Stomach smooth muscle (tissue), 2 donors: ENCODE measurements at regions not wholly inside any gene's neighbourhood (a gene's known extent, or its start where the extent isn't known, plus 50 kb on each side); places are given as distances from the start of the nearest gene placed in this dataset.
"Not testable (repeated sequence)": the region's sequence is repeated elsewhere in the genome, so short reads cannot be mapped to it uniquely, and the experiment has no call there.

Source experiments
- H3K27ac ChIP-seq: one replicate; pipeline ENCODE4 v1.7.0; 2013; ENCODE audit warnings: mild to moderate bottlenecking, low read length, inconsistent platforms
- H3K27me3 ChIP-seq, 2 donors: one replicate each; pipeline ENCODE4 v1.7.0; 2013; ENCODE audit warnings: low read length in 2 of 2; ENCODE audit not compliant: insufficient read depth in 2 of 2, control insufficient read depth in 1 of 2
- H3K36me3 ChIP-seq, 2 donors: one replicate each; pipeline ENCODE4 v1.7.0; 2013; ENCODE audit warnings: low read length in 2 of 2; ENCODE audit not compliant: control insufficient read depth in 2 of 2, insufficient read depth in 2 of 2
- H3K4me1 ChIP-seq: one replicate; pipeline ENCODE4 v1.7.0; 2013; ENCODE audit warnings: low read length; ENCODE audit not compliant: control insufficient read depth, insufficient read depth
- H3K4me3 ChIP-seq, 2 donors: one replicate each; pipeline ENCODE4 v1.7.0; 2013; ENCODE audit warnings: low read length in 2 of 2
- H3K9ac ChIP-seq, 2 donors: one replicate each; pipeline ENCODE4 v1.7.0; 2013; ENCODE audit warnings: low read length in 2 of 2, mild to moderate bottlenecking in 1 of 2
- H3K9me3 ChIP-seq, 2 donors: one replicate each; pipeline ENCODE4 v1.7.0; 2013; ENCODE audit warnings: low read length in 2 of 2; ENCODE audit not compliant: control insufficient read depth in 2 of 2
- donor health status: healthy.
- donor health status: Pancreatic carcinoma.

DNA sequence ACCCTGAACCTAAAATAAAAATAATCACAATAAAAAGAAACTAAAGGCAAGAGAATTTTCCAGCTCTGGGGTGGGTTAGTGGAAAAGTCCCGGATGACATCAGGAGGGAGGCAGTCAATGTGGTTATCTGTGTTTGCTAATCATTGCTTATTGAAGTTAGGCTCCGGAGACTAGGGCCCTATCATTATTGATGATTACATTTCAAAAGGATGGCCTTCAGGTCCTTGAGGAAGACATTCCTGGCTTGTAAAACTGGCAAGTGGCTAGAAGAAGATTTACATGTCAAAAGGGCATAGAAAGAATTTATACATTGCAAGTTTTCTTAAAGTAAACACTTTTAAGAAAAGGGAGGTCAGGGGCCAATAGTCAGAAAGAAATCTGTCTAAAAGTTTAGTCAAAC is 123.4 kb downstream of the POSTN start:
- Histone ChIP-seq H3K9me3 (no peaks in the 10 kb centered on the region), H3K27me3 (no peaks in the 10 kb centered on the region), H3K4me1 (peaks cover 4% of the 10 kb centered on the region), H3K9ac (no peak overlapping the region), H3K27ac (no peak overlapping the region), H3K4me3 (no peak overlapping the region), H3K36me3 (no peaks in the 10 kb centered on the region)

DNA sequence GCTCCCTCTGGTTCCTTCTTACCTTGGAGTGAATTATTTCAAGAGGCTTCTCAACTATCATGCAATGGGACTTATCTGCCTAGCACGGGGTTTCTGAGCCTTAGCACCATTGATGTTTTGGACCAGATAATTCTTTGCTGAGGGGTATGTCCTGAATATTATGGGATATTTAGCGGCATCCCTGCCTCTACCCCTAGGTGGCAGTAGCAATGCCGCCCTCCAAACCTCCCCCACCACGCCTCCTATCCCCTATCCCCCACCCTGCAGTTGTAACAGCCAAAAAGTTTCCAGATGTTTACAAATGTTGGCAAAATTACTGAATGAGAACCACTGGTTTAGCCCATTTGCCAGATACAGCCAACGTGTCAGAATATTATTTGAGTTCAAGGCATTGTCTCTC is 125.5 kb downstream of the POSTN start:
- Histone ChIP-seq H3K4me3 (no peak overlapping the region), H3K36me3 (no peaks in the 10 kb centered on the region), H3K27ac (no peak overlapping the region), H3K9ac (no peak overlapping the region), H3K27me3 (no peaks in the 10 kb centered on the region), H3K4me1 (peaks cover 4% of the 10 kb centered on the region), H3K9me3 (peaks cover 0 to 3% of the 10 kb centered on the region in 2 donors)

DNA sequence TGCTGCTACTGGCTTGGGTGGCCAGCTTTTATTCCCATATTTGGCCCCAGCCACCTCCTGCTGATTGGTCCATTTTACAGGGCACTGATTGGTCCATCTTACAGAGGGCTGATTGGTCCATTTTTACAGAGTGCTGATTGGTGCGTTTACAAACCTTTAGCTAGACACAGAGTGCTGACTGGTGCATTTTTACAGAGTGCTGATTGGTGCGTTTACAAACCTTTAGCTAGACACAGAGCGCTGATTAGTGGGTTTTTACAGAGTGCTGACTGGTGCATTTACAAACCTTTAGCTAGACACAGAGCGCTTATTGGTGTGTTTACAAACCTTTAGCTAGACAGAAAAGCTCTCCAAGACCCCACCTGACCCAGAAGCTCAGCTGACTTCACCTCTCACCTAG is 126.3 kb downstream of the POSTN start:
- not testable (repeated sequence) for H3K9ac ChIP-seq, H3K36me3 ChIP-seq, H3K9me3 ChIP-seq, H3K4me1 ChIP-seq, H3K27ac ChIP-seq, H3K27me3 ChIP-seq, H3K4me3 ChIP-seq

DNA sequence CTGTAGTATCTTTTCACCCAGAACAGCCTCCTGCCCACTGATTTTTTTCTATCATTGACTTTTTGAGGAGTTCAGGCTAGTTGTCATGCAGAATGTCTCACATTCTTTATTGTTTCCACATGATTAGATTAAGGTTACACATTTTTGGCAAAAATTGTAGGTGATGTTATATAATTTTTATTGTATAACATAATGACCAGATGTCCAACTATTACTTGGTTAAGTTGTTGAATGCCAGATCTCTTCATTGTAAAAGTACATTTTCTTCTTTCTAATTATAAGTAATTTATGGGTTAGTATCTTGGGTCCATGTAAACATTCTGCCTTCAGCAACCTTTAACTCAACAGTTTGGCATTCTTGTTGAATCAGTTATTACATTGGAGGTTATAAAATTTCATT is 138.4 kb downstream of the POSTN start:
- Histone ChIP-seq H3K9ac (no peak overlapping the region), H3K27ac (no peak overlapping the region), H3K27me3 (no peaks in the 10 kb centered on the region), H3K4me1 (no peaks in the 10 kb centered on the region), H3K4me3 (no peak overlapping the region), H3K36me3 (no peaks in the 10 kb centered on the region), H3K9me3 (peaks cover 0 to 3% of the 10 kb centered on the region in 2 donors)

DNA sequence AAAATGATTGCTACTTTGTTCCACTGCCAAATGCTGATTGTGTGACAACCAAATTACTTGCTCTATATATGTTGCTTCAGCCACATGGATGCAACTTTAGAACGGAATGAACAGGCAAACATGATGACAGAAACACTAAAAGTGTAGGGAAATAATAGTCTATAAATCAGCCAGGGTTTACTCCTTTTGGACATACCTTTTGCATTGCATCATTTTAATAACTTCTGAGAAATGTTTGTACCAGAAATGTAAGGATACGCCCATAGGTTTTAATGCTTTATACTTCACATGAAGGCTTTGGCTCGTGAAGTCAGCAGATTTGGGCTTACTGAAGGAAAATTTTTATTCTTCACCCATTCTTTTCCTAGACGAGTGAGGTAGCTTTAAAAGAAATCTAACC is 141.0 kb downstream of the POSTN start:
- Histone ChIP-seq H3K27me3 (no peaks in the 10 kb centered on the region), H3K9me3 (no peaks in the 10 kb centered on the region), H3K9ac (no peak overlapping the region), H3K36me3 (no peaks in the 10 kb centered on the region), H3K4me1 (no peaks in the 10 kb centered on the region), H3K27ac (no peak overlapping the region), H3K4me3 (no peak overlapping the region)

DNA sequence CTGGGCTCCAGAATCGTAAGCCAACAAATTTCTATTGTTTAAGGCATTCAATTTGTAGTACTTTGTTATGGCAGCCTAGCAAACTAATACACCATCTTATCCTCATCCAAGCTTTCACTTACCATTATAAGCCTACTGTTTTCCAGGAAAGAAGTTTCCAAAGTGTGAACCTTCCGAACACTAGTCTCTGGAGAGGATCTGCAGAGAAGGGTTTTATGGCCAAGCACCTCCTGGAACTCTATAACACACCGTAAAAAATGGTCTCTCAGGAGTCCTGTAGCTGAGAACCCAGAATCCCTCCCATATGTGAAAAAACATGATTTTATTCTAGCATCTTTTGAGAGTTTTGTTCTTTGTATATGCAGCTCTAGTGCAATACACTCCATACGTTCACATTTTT is 142.1 kb downstream of the POSTN start:
- no peaks in the 10 kb centered on the region for H3K4me1 ChIP-seq

DNA sequence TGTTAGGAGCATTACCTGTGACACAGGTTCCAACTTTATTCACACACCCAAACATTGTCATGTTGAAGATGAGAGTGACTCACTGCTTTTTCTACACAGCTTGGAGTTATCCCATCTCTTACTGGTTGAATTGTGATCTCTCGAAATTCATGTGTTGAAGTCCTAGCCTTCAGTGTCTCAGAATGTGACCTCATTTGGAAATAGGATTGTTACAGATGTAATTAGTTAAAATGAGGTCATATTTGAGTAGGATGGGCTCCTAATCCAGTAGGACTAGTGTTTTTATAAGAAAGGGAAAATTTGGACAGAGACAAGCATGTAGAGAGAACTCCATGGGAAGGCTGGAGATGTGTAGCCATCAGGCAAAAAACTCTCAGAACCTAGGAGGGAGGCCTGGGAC is 142.5 kb downstream of the POSTN start:
- H3K36me3 ChIP-seq: no peaks in the 10 kb centered on the region
- no peaks in the 10 kb centered on the region for H3K9me3 ChIP-seq
- H3K27me3 ChIP-seq: no peaks in the 10 kb centered on the region
- H3K9ac ChIP-seq: no peak overlapping the region
- no peak overlapping the region for H3K27ac ChIP-seq
- H3K4me1 ChIP-seq: no peaks in the 10 kb centered on the region
- H3K4me3 ChIP-seq: no peak overlapping the region

More for the DNA sequence above, 142.1 kb downstream of the POSTN start:
- Histone ChIP-seq H3K9ac (no peak overlapping the region), H3K4me3 (no peak overlapping the region), H3K27ac (no peak overlapping the region), H3K36me3 (no peaks in the 10 kb centered on the region), H3K27me3 (no peaks in the 10 kb centered on the region), H3K9me3 (no peaks in the 10 kb centered on the region)

DNA sequence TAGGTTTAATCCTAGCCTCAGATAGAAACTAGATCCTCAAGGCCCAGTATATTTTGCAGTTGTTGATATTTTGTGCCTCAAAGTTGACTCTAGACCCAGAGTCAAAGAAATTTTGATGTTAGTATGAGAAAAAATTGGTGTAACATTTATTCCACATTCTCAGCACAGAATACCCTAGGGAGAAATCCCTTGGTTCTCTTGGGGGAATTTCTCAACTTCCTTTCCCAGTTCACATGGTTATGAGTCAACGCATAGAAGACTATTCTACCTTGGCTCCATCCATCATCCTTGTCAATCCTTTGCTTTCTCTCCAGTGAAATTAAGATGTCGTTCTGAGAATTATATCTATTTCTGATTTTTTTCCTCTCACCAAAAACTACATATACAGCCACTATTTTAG is 145.3 kb downstream of the POSTN start:
- Histone ChIP-seq H3K9me3 (no peaks in the 10 kb centered on the region), H3K4me1 (no peaks in the 10 kb centered on the region), H3K4me3 (no peak overlapping the region), H3K27ac (no peak overlapping the region), H3K27me3 (no peaks in the 10 kb centered on the region), H3K9ac (no peak overlapping the region), H3K36me3 (no peaks in the 10 kb centered on the region)

DNA sequence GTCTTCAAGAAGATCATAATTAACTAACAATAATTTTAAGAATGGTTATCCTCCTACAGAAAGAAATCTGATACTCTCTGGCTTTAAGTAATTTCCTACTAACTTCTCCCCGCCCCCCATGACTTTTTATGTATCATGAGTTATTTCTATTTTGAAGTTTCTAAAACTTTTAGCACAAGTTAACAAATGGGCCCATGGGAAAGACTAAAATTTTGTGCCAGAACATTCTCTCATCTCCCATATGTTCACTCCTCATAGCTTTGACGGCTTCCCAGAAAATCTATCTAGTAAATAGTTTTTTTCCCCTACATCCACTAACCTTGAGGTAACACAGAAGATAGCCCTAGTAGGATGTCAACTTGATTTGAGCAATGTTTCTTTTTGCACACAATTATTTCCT is 148.3 kb downstream of the POSTN start:
- no peaks in the 10 kb centered on the region for H3K4me1 ChIP-seq
- no peak overlapping the region for H3K4me3 ChIP-seq
- no peaks in the 10 kb centered on the region for H3K27me3 ChIP-seq
- H3K9ac ChIP-seq: no peak overlapping the region
- H3K9me3 ChIP-seq: no peaks in the 10 kb centered on the region
- no peak overlapping the region for H3K27ac ChIP-seq
- no peaks in the 10 kb centered on the region for H3K36me3 ChIP-seq

DNA sequence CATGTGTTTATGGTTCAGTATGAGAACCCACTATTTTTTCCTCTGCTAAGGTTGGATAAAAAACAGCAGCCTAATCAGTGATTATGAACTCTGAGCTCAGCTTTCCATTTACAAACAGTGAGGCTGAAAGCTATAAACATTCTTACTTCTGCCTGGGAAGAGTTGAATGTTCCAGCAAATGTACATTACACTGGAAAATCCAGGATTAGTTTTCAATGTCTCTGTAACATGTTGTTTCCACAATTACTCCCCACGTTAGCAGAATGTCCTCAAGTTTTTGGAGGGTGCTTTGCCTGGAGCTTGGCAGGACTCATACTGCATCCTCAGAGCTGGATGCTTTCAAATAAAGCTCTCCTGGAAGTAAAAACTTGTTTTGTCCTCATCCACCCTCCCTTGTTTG is 150.4 kb downstream of the POSTN start:
- no peak overlapping the region for H3K9ac ChIP-seq
- H3K4me1 ChIP-seq: no peaks in the 10 kb centered on the region
- no peaks in the 10 kb centered on the region for H3K27me3 ChIP-seq
- no peak overlapping the region for H3K4me3 ChIP-seq
- no peaks in the 10 kb centered on the region for H3K9me3 ChIP-seq
- H3K36me3 ChIP-seq: no peaks in the 10 kb centered on the region
- peak overlapping the region; percentile 20 for H3K27ac ChIP-seq

DNA sequence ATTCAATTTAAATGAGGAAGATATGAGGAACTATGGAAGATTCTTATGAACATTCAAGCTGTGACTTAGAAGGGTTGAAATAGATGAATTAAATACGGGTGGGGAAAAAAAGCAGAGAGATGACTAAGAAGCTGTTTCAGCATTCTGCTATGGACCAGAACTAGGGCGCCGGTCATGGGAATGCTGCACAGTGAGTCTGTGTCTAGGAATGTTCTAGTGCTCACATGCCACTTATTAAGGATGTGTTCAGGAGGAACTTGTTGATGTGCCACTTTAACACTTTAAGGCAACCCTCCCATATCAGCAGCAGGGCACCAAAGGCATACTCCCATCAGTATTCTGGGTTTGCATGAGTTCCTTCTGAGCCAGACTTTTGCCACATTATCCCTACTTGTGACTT is 152.1 kb downstream of the POSTN start:
- no peaks in the 10 kb centered on the region for H3K4me1 ChIP-seq
- no peaks in the 10 kb centered on the region for H3K36me3 ChIP-seq
- no peaks in the 10 kb centered on the region for H3K9me3 ChIP-seq
- H3K27me3 ChIP-seq: no peaks in the 10 kb centered on the region
- no peak overlapping the region for H3K27ac ChIP-seq
- no peak overlapping the region for H3K4me3 ChIP-seq
- H3K9ac ChIP-seq: no peak overlapping the region

DNA sequence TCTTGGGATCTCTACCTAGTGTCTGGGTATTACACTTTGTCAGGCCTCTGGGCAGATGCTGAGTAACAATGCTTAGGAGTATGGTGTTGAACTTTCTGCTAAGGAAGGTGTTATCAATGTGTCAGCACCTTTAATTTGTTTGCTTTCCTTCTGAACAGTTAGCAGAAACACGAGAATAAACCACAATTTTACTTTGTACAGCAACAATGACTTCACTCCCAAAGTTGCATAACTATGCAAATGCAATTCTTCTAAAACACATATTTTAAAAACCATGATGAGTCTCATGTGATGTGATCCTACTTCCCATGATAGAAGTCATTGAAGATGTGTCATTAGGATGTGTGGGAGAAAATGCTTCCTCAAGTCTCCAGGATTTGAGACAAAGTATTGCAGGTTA is 155.0 kb downstream of the POSTN start:
- H3K4me1 ChIP-seq: no peaks in the 10 kb centered on the region
- no peak overlapping the region for H3K4me3 ChIP-seq
- no peaks in the 10 kb centered on the region for H3K36me3 ChIP-seq
- H3K9me3 ChIP-seq: no peaks in the 10 kb centered on the region
- H3K27ac ChIP-seq: no peak overlapping the region
- H3K9ac ChIP-seq: no peak overlapping the region
- H3K27me3 ChIP-seq: no peaks in the 10 kb centered on the region
